ENCODE measurements at regions not wholly inside any gene's neighbourhood (a gene's known extent, or its start where the extent isn't known, plus 50 kb on each side); places are given as distances from the start of the nearest gene placed in this dataset.
"Not testable (repeated sequence)": the region's sequence is repeated elsewhere in the genome, so short reads cannot be mapped to it uniquely, and the experiment has no call there.

DNA sequence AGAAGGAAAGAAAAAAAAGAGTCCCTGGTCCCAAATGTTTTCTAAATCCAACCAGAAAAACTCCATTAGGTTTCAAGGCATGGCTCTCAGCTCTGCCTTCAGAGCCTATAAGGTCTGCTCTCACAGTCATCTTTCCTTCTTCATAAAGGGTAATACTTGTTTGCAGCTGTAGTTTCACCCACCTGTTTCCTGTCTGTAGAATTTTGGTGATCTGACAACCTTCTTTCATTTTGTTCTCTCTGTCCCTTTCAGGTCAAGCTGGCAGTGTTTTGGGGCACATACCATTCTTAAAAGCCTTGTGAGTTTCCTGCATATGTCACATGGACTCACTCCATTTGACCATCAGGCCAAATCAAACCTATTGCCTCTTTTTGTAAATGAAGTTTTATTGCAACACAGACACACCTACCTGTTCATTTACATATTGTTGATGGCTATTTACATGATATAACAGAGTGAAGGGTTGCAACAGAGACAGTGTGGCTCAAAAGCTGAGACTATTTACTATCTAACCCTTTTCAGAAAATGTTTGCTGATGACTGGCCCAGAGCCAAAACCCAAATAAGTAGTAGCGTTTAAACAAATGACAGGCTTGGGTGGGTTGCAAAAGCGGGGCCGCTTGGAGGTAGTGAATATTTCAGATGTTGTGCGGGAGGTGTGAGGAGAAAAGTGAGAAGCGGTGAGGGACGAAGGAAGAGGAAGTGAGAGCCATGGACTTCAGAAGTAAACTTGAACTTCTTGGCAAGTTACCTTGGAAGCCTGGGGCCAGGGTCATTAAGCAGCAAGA lies 292.7 kb upstream of the PROK2 start:
- no peak for DNase-seq (ENCODE audit: low read depth in 4 of 4, low spot score in 1 of 4)

DNA sequence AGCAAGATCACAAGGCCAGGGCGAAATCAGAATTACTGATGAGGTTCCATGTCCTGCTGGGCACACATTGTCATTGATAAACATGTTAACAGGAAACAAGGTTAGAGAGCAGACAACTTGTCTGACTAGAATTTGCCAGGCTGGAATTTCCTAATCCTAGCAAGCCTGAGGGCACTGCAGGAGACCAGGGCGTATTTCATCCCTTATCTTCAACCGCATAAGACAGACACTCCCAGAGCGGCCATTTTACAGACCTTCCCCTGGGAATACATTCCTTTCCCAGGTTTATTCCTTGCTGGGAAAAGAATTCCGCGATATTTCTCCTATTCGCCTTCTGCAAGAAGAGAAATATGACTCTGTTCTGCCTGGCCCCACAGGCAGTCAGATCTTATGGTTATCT lies 290.9 kb upstream of the PROK2 start:
- DNase-seq (ENCODE audit: low read depth in 4 of 4, low spot score in 1 of 4): not testable (repeated sequence)

DNA sequence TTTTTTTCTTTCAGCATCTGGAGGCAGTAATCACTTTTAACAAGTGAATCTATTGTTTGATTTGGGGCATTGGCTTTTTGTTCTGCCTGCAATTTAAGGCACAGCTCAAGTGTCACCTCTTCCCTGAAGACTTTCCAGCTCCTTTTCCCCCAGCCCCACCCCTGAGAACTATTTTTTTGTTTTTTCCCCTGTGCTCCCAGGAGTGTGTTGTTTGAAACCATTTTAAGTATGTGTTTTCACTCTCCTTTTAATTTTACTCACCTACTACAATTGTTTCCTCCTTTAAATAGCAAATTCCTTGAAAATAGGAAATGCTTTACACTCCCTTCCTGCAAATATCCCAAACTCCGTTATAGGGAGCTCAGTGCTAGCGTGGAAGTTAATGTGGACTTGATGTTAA lies 286.7 kb upstream of the PROK2 start:
- no peak for DNase-seq (ENCODE audit: low read depth in 4 of 4, low spot score in 1 of 4)

DNA sequence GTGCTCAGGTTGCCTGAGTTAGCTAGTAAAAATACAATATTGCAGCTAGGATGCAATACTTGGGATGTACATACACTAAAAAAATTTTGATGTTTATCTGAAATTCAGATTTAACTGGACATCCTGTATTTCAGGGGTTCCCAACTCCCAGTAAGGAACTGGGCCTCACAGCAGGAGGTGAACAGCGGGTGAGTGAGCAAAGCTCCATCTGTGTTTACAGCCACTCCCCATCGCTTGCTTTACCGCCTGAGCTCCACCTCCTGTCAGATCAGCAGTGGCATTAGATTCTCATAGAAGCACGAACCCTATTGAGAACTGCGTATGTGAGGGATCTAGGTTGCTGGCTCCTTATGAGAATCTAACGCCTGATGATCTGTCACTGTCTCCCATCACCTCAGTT lies 285.1 kb upstream of the PROK2 start:
- no peak for DNase-seq (ENCODE audit: low read depth in 4 of 4, low spot score in 1 of 4)

DNA sequence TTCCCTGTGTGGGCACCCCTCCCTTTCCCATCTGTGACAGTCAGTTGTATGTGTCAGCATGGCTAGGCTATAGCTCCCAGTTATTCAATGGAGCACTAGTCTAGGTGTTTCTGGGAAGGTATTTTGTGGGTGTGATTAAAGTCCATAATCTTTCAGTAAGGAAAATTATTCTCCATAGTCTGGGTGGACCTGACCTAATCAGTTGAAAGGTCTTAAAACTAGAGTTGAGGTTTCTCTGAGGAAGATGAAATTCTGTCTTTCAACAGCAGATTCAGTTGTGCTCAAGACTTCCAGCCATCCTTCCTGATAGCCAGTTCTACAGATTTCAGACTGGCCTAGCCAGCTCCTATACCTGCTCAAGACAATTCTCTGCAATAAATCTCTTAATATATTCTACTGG lies 284.6 kb upstream of the PROK2 start:
- no peak for DNase-seq (ENCODE audit: low read depth in 4 of 4, low spot score in 1 of 4)

DNA sequence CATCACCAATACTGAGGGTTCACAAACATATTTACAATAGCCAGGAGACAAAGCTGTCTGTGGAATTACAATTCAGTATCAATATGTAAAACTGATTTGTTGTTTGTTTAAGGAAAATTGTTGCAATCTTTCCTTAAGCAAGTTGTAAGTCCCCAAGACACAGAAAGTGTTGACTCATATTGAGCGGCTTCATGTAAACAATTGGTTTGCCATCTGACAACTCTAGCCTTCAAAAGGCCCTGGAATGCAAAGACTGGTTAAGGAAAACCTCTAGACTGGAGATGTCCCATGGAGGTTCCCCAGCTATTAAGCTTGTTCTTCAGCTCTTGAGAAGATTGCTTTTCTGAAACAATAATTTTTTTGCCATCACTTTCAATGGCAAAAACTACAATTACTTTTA lies 283.7 kb upstream of the PROK2 start:
- no peak for DNase-seq (ENCODE audit: low read depth in 4 of 4, low spot score in 1 of 4)

DNA sequence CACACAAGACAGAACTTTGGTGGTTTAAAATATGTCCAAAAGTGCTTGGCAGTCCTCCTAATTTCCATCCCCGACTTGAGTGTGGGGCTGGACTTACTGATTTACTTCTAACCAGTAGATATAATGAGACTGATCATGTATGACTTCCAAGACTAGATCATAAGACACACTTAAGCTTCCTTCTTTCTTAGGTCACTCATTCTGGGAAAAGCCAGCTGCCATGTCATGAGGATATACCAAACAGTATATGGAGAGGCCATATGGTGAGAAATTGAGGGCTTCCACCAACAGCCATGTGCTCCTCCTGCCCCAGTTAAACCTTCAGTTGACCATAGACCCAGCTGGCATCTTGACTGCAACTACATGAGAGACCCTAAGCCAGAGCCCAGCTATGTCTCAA lies 282.8 kb upstream of the PROK2 start:
- DNase-seq (ENCODE audit: low read depth in 4 of 4, low spot score in 1 of 4): no peak

DNA sequence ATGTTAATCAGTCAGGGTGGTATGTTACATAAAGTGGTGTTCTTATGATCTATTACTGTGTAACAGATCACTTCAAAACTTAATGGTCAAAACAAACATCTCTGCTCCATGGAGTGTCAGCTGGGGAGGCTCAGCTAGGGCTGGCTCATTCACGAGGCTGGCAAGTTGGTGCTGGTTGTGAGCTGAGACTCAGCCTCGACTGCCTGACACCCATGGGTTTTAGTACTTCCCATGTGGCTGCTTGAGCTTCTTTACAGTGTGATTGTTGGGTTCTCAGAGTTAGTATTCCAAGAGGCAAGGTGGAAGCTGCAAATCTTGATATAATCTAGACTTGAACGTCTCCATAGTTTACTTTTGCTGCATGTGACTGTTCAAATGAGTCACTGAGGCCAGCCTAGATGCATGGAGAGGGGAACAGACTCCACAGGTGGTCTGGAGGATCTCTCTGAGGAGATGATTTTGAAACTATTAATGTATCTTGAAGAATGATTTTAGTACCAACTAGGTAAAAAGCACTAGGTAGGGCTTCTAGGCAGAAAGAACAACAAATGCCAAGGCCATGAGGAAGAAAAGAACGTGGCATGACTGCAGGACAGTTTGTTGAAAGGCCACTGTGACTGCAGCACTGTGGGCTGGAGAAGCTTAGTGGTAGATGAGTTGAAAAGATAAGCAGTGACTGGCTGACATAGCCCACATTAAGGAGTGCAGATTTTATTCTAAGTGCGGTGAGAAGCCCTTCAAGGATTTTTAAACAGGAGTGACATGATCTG lies 281.1 kb upstream of the PROK2 start:
- no peak for DNase-seq (ENCODE audit: low read depth in 4 of 4, low spot score in 1 of 4)

DNA sequence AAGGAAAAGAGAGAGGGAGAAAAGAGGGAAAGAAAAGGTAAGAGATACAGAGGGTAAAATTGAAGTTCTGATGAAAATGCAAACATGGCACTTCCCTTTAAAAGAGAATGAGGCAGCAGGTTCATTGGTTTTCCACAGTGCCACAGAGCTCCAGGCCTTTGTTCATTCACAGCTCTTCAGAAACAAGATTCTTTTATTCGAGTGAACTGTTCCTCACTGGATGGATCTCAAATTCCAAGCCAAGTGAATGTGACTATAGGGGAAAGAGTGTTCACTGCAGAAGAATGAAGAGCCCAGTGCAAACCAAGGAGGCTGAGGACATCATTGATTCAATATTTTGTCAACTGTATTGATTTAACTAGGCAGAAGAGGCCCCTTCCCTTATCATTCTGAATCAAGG lies 280.3 kb upstream of the PROK2 start:
- no peak for DNase-seq (ENCODE audit: low read depth in 4 of 4, low spot score in 1 of 4)

DNA sequence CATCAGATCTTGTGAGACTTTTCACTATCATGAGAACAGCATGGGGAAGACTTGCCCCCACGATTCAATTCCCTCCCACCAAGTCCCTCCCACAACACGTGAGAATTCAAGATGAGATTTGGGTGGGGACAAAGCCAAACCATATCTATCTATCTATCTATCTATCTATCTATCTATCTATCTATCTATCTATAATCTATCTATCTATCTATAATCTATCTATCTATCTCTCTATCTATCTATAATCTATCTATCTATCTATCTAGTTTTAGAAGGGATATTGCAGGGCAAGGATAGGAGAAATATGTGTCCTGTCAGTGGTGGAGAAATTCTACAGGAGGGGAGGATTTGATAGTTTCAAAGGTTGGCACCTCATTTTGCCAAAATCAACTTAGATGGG lies 279.8 kb upstream of the PROK2 start:
- not testable (repeated sequence) for DNase-seq (ENCODE audit: low read depth in 4 of 4, low spot score in 1 of 4)

DNA sequence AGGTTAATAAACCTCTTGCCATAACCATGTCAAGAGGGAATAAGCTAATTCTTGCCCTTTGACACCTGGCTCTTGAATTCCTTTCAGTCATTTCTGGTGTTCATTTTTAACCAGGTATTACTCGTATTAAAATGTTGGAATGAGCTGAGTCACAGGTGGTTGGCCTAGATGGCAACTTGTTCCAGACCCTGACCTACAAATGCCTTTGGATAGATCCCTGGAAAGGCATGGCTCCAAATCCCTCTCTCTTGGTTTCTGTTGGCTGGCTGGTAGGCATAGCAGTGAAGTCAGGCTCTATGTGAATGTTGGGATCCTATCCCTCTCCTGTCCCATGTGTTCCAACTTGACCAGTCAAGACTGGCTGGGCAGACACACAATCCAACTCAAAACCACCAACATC lies 277.1 kb upstream of the PROK2 start:
- no peak for DNase-seq (ENCODE audit: low read depth in 4 of 4, low spot score in 1 of 4)

DNA sequence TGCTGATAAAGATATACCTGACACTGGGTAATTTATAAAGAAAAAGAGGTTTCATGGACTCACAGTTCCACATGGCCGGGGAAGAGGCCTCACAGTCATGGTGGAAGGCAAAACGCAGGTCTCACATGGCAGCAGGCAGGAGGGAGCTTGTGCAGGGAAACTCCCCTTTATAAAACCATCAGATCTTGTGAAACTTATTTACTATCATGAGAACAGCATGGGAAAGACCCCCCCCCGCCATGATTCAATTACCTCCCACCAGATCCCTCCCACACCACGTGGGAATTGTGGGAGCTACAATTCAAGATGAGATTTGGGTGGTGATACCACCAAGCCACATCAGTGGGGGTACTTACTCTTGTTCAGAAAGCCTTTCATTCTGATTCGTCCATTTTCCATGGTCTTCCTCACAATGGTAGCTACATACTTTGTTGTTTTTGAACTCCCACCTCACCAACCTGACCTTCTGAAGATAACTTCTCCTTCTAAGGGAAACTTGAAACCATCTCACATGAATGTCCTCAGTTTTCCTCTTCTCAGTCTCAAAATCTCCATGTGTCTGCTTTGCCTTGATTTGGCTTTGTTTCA lies 275.6 kb upstream of the PROK2 start:
- peak in 2 of 4 experiments; percentile 3 to 15 for DNase-seq (ENCODE audit: low read depth in 4 of 4, low spot score in 1 of 4)

DNA sequence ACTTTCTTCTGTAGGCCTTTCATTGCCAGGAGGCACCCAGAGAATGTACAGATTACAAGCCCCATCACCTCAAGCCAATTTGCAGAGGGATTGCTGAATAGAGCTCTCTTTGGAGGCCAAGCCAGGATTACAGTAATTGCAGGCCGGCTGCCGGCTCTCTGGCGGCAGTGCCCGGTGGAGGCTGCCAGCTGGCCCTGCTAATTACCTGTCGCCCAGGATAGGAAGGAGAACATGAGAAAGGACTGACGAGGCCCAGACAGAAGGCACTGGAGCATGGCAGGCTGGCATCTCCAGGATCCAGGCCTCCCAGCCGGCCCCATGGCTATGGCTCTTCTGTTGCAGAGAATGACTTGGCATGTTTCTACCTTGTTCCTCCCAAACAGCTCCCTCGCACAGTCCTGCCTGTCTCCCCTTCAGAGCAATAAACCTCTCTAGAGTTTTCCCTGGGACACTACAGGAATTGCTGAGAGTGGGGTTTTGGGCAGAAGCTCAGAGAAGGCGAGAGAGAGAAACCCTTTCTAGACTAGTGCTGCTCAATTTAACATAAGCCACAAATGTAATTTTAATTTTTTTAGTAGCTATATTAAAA lies 273.6 kb upstream of the PROK2 start:
- no peak for DNase-seq (ENCODE audit: low read depth in 4 of 4, low spot score in 1 of 4)

DNA sequence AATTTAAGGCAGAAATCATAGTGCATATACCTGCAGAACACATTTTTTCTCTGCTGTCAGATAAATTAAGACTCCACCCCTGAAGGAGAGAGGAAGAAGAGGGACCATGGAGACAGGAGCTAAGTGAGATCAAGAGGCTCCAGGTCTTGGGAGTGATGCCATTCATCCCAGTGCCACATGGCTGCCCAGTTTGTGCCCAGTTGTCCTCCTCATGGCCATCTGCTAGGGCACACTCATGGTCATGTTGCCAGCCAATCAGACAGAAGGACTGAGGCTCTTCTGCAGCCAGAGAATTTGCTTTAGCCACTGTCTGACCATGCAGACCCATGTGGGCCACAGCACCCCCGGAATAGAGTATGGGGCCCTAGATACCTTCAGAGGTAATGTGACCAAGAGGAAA lies 270.5 kb upstream of the PROK2 start:
- no peak for DNase-seq (ENCODE audit: low read depth in 4 of 4, low spot score in 1 of 4)

DNA sequence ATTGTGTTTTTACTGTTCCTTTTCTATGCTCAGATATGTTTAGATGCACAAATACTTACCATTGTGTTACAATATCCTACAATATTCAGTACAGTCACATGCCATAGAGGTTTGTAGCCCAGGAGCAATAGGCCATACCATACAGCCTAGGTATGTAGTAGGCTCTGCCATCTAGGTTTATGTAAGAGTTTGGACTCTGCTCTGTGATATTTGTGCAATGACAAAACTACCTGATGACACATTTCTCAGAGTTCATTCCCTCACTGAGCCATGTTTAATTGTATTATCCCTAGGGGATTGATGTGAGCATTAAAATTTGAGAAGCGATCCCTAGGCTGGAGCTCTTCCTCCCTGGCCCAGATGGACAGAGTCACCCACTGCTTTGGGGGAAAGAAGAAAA lies 270.0 kb upstream of the PROK2 start:
- no peak for DNase-seq (ENCODE audit: low read depth in 4 of 4, low spot score in 1 of 4)

DNA sequence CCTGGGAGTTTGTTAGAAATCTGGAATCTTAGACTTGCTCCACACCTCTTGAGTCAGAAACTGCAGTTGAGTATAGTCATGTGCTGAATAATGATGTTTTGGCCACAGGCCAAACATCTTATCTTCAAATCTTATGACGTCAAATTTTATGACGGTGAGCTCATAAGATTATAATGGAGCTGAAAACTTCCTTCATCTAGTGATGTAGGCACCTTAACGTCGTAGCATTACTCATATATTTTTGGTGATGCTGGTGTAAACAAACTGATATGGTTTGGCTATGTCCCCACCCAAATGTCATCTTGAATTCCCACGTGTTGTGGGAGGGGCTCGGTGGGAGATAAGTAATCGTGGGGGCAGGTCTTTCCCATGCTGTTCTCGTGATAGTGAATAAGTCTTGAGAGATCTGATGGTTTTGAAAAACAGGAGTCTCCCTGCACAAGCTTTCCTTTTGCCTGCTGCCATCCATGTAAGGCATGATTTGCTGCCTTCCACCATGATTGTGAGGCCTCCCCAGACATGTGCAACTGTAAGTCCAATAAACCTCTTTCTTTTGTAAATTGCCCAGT lies 268.0 kb upstream of the PROK2 start:
- no peak for DNase-seq (ENCODE audit: low read depth in 4 of 4, low spot score in 1 of 4)

DNA sequence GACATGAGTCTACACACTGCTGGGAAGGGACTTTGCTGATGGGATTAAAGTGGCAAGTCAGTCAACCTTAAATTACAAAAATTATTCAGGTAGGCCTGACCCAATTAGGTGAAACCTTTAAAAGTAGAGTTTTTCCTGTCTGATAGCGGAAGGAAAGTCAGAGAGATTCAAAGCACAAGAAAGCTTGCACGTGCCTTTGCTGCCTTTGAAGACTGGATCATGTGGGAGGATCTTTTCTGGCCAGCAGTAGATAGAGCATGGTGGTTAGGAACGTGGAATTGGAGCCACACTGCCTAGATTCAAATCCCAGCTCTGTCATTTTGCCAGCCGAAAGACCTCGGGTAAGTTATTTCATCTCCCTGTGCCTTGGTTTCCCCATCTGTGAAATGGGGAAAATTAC lies 265.8 kb upstream of the PROK2 start:
- DNase-seq (ENCODE audit: low read depth in 4 of 4, low spot score in 1 of 4): no peak

DNA sequence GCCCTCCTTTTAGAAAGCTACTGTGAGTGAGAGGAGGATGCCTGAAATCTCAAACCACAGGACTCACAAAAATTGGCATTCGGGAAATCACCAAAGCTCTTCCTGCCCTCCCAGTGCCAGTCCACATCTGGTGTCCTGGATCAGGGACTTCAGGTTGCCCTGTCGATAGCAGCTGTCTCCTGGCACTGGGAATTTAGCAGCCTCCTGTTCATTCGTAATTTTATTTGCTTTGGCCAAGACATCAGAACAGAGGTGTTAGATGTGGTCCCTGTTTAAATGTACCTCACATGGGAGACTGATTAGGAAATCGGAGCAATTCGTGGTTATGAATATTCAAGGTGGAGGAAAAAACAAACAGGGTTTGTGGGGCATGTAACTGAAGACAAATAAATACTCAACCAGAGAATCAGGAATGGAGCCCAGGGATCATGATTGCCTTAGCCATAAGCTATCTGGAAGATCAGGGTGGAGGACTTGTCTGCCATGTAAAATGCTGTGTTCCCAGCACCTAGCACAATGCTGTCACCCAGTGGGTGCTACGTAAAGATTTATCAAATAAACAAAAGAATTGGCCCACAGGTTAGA lies 265.2 kb upstream of the PROK2 start:
- no peak for DNase-seq (ENCODE audit: low read depth in 4 of 4, low spot score in 1 of 4)

DNA sequence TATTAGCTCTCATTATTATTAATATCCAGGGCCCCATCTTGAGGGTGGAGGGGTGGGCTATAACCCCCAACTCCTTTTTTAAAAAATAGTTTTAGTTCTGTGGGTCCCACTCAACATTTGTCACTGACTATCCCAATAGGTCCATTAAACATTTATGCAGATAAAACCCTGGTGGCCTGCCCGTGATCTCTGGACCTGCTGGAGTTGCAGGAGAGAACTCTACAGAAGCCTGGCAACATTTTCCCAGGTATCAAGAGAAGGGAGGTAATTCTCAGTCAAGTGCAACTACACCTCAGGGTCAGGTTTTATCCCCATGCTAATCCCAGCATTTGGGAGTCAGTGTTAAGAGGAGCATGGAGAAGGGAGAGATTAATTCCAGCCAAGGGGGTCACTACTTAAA lies 264.4 kb upstream of the PROK2 start:
- DNase-seq (ENCODE audit: low read depth in 4 of 4, low spot score in 1 of 4): no peak

DNA sequence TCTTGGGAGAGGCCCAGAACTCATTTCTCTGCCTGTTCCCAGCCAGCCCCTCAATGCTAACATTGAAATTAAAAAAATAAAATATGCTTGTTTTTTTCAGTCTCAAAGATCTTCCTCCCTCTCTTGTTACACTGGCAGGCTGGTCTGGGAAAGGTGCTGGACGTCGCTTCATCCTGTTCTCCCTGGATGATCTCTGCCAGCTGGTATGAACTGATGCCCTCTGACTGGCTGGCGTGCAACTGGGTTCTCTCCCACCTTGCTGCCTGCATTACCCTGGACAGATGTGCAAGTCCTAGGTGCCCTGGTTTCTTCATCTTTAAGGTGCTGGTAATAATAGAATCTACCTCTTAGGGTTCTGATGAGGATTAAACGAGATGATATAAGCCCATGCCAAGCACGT lies 263.9 kb upstream of the PROK2 start:
- DNase-seq (ENCODE audit: low read depth in 4 of 4, low spot score in 1 of 4): no peak

DNA sequence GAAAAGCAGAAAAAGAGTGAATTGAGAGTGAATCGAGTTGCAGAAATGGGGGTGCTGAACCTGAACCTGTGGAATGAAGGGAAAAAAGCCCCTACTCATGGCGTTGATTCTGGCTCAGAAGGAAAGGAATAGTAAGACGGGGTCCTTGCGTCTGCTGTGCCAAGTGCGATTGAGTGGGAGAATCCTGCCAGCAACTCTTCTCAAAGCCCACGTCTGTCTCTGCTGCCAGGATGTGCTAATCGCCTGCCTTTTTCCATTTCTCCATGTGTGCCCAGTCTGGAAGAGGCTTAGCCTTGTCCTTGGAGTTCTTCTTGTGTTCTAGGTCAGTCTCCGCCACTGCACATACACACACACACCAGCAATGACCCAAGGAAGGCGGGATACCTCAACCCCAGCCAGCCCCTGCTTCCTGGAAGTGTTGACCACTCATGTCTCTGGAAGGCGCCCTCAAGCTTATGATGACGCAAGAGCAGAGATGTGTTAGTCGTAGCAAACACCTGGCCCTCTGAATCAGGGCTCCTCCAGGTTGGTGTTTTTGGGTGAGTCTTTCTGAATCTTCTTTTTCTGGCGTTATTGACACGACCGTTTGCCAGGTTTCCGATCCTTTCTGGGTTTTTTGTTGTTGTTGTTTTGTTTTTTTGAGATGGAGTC lies 262.4 kb upstream of the PROK2 start:
- no peak for DNase-seq (ENCODE audit: low read depth in 4 of 4, low spot score in 1 of 4)
